Stimulated activated CD8-positive, alpha-beta memory T cell treated with anti-CD3 and anti-CD28 coated beads, Interleukin-7, amount 100 ng/mL, for 48 hours (primary cell): ENCODE measurements at regions not wholly inside any gene's neighbourhood (a gene's known extent, or its start where the extent isn't known, plus 50 kb on each side); places are given as distances from the start of the nearest gene placed in this dataset.
"Not testable (repeated sequence)": the region's sequence is repeated elsewhere in the genome, so short reads cannot be mapped to it uniquely, and the experiment has no call there.

ENCODE experiments used
- DNase-seq, 2 donors: peaks; one replicate each; pipeline ENCODE4 v3.0.0-alpha.2; 2020; ENCODE audit warnings: low read depth in 1 of 2; ENCODE audit errors: extremely low read depth in 1 of 2

- no peak for DNase-seq
These were observed 121.2 kb upstream of the RBPJ start for GRCh38 chr4:26199596-26199995.

- DNase-seq, result no peak
These were observed 119.7 kb upstream of the RBPJ start for GRCh38 chr4:26201120-26201519.

GRCh38 chr4:26204249-26204825 is 116.5 kb upstream of the RBPJ start:
- no peak for DNase-seq

- no peak for DNase-seq
These were observed 115.9 kb upstream of the RBPJ start for GRCh38 chr4:26204911-26205370.

GRCh38 chr4:26206339-26206738 is 114.5 kb upstream of the RBPJ start:
- DNase-seq, result no peak

GRCh38 chr4:26206999-26207398 is 113.8 kb upstream of the RBPJ start:
- no peak for DNase-seq

- DNase-seq, result no peak
These were observed 113.2 kb upstream of the RBPJ start for GRCh38 chr4:26207631-26208030.

- DNase-seq, result no peak
These were observed 112.4 kb upstream of the RBPJ start for GRCh38 chr4:26208237-26208994.

- not testable (repeated sequence) for DNase-seq
These were observed 111.4 kb upstream of the RBPJ start for GRCh38 chr4:26209378-26209777.

- DNase-seq, result no peak
These were observed 108.3 kb upstream of the RBPJ start for GRCh38 chr4:26212528-26212927.

GRCh38 chr4:26213317-26213716 is 107.5 kb upstream of the RBPJ start:
- DNase-seq, result no peak

GRCh38 chr4:26214994-26215393 is 105.8 kb upstream of the RBPJ start:
- DNase-seq, result no peak

GRCh38 chr4:26215725-26216124 is 105.1 kb upstream of the RBPJ start:
- no peak for DNase-seq

GRCh38 chr4:26217481-26217880 is 103.3 kb upstream of the RBPJ start:
- no peak for DNase-seq

GRCh38 chr4:26217961-26218676 is 102.7 kb upstream of the RBPJ start:
- no peak for DNase-seq

- no peak for DNase-seq
These were observed 101.9 kb upstream of the RBPJ start for GRCh38 chr4:26218677-26219605.

- no peak for DNase-seq
These were observed 100.1 kb upstream of the RBPJ start for GRCh38 chr4:26220696-26221095.

- no peak for DNase-seq
These were observed 97.7 kb upstream of the RBPJ start for GRCh38 chr4:26223155-26223554.

- DNase-seq, result no peak
These were observed 94.0 kb upstream of the RBPJ start for GRCh38 chr4:26226629-26227376.

- DNase-seq, result no peak
These were observed 93.1 kb upstream of the RBPJ start for GRCh38 chr4:26227601-26228229.
